ENCODE measurements at regions not wholly inside any gene's neighbourhood (a gene's known extent, or its start where the extent isn't known, plus 50 kb on each side); places are given as distances from the start of the nearest gene placed in this dataset.

- DNase-seq (ENCODE audit: low spot score) = peak; percentile 57
Measured at GRCh38 chr6:147077251-147077650, 127.0 kb upstream of the STXBP5 start.

GRCh38 chr6:147078106-147078505, 126.1 kb upstream of the STXBP5 start:
- no peak for DNase-seq (ENCODE audit: low spot score)

GRCh38 chr6:147078602-147079001, 125.6 kb upstream of the STXBP5 start:
- DNase-seq (ENCODE audit: low spot score) = no peak

- no peak for DNase-seq (ENCODE audit: low spot score)
Measured at GRCh38 chr6:147080225-147080624, 124.0 kb upstream of the STXBP5 start.

- no peak for DNase-seq (ENCODE audit: low spot score)
Measured at GRCh38 chr6:147081076-147081609, 123.1 kb upstream of the STXBP5 start.

GRCh38 chr6:147087641-147088040, 116.6 kb upstream of the STXBP5 start:
- DNase-seq (ENCODE audit: low spot score) = peak; percentile 45

- DNase-seq (ENCODE audit: low spot score) = no peak
Measured at GRCh38 chr6:147088861-147089260, 115.4 kb upstream of the STXBP5 start.

GRCh38 chr6:147095316-147095715, 108.9 kb upstream of the STXBP5 start:
- DNase-seq (ENCODE audit: low spot score) = no peak

- no peak for DNase-seq (ENCODE audit: low spot score)
Measured at GRCh38 chr6:147099974-147100373, 104.2 kb upstream of the STXBP5 start.

- DNase-seq (ENCODE audit: low spot score) = no peak
Measured at GRCh38 chr6:147103007-147103406, 101.2 kb upstream of the STXBP5 start.

- DNase-seq (ENCODE audit: low spot score) = no peak
Measured at GRCh38 chr6:147103694-147104093, 100.5 kb upstream of the STXBP5 start.

- DNase-seq (ENCODE audit: low spot score) = no peak
Measured at GRCh38 chr6:147105786-147106185, 98.4 kb upstream of the STXBP5 start.

GRCh38 chr6:147106759-147107401, 97.3 kb upstream of the STXBP5 start:
- no peak for DNase-seq (ENCODE audit: low spot score)

- DNase-seq (ENCODE audit: low spot score) = no peak
Measured at GRCh38 chr6:147108259-147108910, 95.8 kb upstream of the STXBP5 start.

GRCh38 chr6:147109707-147110106, 94.5 kb upstream of the STXBP5 start:
- DNase-seq (ENCODE audit: low spot score) = no peak

GRCh38 chr6:147116056-147116455, 88.2 kb upstream of the STXBP5 start:
- no peak for DNase-seq (ENCODE audit: low spot score)

GRCh38 chr6:147117011-147117410, 87.2 kb upstream of the STXBP5 start:
- no peak for DNase-seq (ENCODE audit: low spot score)

- no peak for DNase-seq (ENCODE audit: low spot score)
Measured at GRCh38 chr6:147117580-147117979, 86.6 kb upstream of the STXBP5 start.

- no peak for DNase-seq (ENCODE audit: low spot score)
Measured at GRCh38 chr6:147119310-147119709, 84.9 kb upstream of the STXBP5 start.

GRCh38 chr6:147122823-147123222, 81.4 kb upstream of the STXBP5 start:
- DNase-seq (ENCODE audit: low spot score) = no peak

GRCh38 chr6:147126618-147127022, 77.6 kb upstream of the STXBP5 start:
- DNase-seq (ENCODE audit: low spot score) = no peak

- no peak for DNase-seq (ENCODE audit: low spot score)
Measured at GRCh38 chr6:147127587-147127986, 76.6 kb upstream of the STXBP5 start.

GRCh38 chr6:147128056-147128455, 76.2 kb upstream of the STXBP5 start:
- DNase-seq (ENCODE audit: low spot score) = no peak

All from putamen (tissue), 1 donor.